Testis (tissue), 2 donors: ENCODE measurements at regions not wholly inside any gene's neighbourhood (a gene's known extent, or its start where the extent isn't known, plus 50 kb on each side); places are given as distances from the start of the nearest gene placed in this dataset.

Experiments
- DNase-seq: peaks from one replicate; pipeline ENCODE4 v3.0.0-alpha.2; 2019
- H3K27ac ChIP-seq, 2 donors: fragments of 200-600 bp; sonication (generic); one replicate each; pipeline ENCODE4 v1.5.1; 2019
- H3K27me3 ChIP-seq: fragments of 200-600 bp; sonication (generic); one replicate; pipeline ENCODE4 v1.5.1; 2019
- H3K36me3 ChIP-seq: fragments of 200-600 bp; sonication (generic); one replicate; pipeline ENCODE4 v1.5.1; 2017; ENCODE audit warnings: low read depth; ENCODE audit errors: missing control alignments
- H3K4me1 ChIP-seq: fragments of 200-600 bp; sonication (generic); one replicate; pipeline ENCODE4 v1.5.1; 2019
- H3K4me3 ChIP-seq, 2 donors: fragments of 200-600 bp; sonication (generic); one replicate each; pipeline ENCODE4 v1.5.1; 2017 to 2019
- H3K9me3 ChIP-seq: fragments of 200-600 bp; sonication (generic); one replicate; pipeline ENCODE4 v1.5.1; 2017
- CTCF ChIP-seq, 3 experiments: fragments of 450-650 bp in 2 of 3; fragments of 200-600 bp in 1 of 3; sonication (generic) in 1 of 3; IDR thresholded peaks; one replicate each; pipeline ENCODE4 v1.5.1; 2016 to 2019; ENCODE audit warnings: antibody characterized with exemption in 3 of 3, mild to moderate bottlenecking in 2 of 3, moderate library complexity in 1 of 3
- POLR2A ChIP-seq: fragments of 450-650 bp; IDR thresholded peaks from one replicate; pipeline ENCODE4 v1.6.1; 2017; ENCODE audit warnings: antibody characterized with exemption, mild to moderate bottlenecking, moderate library complexity
- WGBS, 2 donors: methylation state at CpG; one replicate each; pipeline ENCODE4 v1.1.5; 2018; 5-methylcytosine and 5-hydroxymethylcytosine counted together
- intact Hi-C: fragments of 100-400 bp; cut with DNase I; formaldehyde crosslinking; loops from one replicate; pipeline ENCODE4 v1.15.1; 2023; ENCODE audit warnings: low total_unique reads

- no peaks in the 10 kb centered on the region for H3K36me3 ChIP-seq
- no peak for DNase-seq
- TF ChIP-seq CTCF (IDR thresholded peaks at IDR 0.05) (no peak), POLR2A (no peak)
- H3K4me1 ChIP-seq, result no peaks in the 10 kb centered on the region
- no peaks in the 10 kb centered on the region for H3K9me3 ChIP-seq
- WGBS, 2 donors, result 81 to 90% methylated on average over 7 of the region's 7 CpGs
- no peak overlapping the region for H3K27ac ChIP-seq
- H3K27me3 ChIP-seq, result no peaks in the 10 kb centered on the region
- intact Hi-C loops, result no loop called here
- no peak overlapping the region for H3K4me3 ChIP-seq
Observed at GRCh38 chr2:8254791-8255447, 426.9 kb upstream of the ID2 start.

GRCh38 chr2:8255448-8255800, 426.4 kb upstream of the ID2 start:
- no peak overlapping the region for H3K4me3 ChIP-seq
- no peak for DNase-seq
- H3K27me3 ChIP-seq, result no peaks in the 10 kb centered on the region
- no peak for TF ChIP-seq POLR2A
- no peak for TF ChIP-seq CTCF (IDR thresholded peaks at IDR 0.05)
- H3K36me3 ChIP-seq, result no peaks in the 10 kb centered on the region
- intact Hi-C loops, result no loop called here
- no peaks in the 10 kb centered on the region for H3K4me1 ChIP-seq
- H3K9me3 ChIP-seq, result no peaks in the 10 kb centered on the region
- H3K27ac ChIP-seq, result no peak overlapping the region
- 94 to 100% methylated on average over 1 of the region's 1 CpG for WGBS, 2 donors

DNA sequence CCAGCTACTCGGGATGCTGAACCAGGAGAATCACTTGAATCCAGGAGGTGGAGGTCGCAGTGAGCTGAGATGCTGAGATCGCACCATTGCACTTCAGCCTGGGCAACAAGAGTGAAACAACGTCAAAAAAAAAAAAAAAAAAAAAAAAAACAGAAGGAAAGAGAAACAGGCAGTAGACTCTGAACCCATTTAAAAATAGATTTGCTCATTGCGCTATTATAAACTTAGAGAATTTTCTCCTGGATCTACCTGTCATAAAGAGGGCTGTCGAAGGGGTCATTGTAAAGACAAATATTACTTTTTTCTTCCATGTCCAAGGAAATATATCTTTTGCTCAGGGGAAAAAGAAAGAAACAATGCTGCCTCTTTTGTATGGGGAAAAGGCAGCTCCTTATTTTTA, 425.0 kb upstream of the ID2 start:
- Histone ChIP-seq H3K27me3 (no peaks in the 10 kb centered on the region), H3K36me3 (no peaks in the 10 kb centered on the region), H3K4me3 (no peak overlapping the region), H3K4me1 (no peaks in the 10 kb centered on the region), H3K27ac (no peak overlapping the region), H3K9me3 (no peaks in the 10 kb centered on the region)
- TF ChIP-seq CTCF (IDR thresholded peaks at IDR 0.05) (no peak), POLR2A (no peak)
- intact Hi-C loops, result no loop called here
- 87 to 96% methylated on average over 6 of the region's 6 CpGs for WGBS, 2 donors
- DNase-seq, result no peak

GRCh38 chr2:8257502-8257901, 424.4 kb upstream of the ID2 start:
- no peak for DNase-seq
- intact Hi-C loops, result no loop called here

More at GRCh38 chr2:8257502-8257901, 424.4 kb upstream of the ID2 start:
- H3K4me1 ChIP-seq, result no peaks in the 10 kb centered on the region
- H3K27ac ChIP-seq, result no peak overlapping the region
- no peaks in the 10 kb centered on the region for H3K9me3 ChIP-seq
- WGBS, 2 donors, result 70 to 71% methylated on average over 4 of the region's 4 CpGs
- TF ChIP-seq POLR2A (no peak), CTCF (IDR thresholded peaks at IDR 0.05) (no peak)
- H3K27me3 ChIP-seq, result no peaks in the 10 kb centered on the region
- H3K4me3 ChIP-seq, result no peak overlapping the region
- no peaks in the 10 kb centered on the region for H3K36me3 ChIP-seq
